Aorta (tissue), 5 donors: ENCODE measurements at regions not wholly inside any gene's neighbourhood (a gene's known extent, or its start where the extent isn't known, plus 50 kb on each side); places are given as distances from the start of the nearest gene placed in this dataset.

Experiments used
- ATAC-seq: fragments of 200-7000 bp; cut with Tn5 transposase; one replicate; pipeline ENCODE4 v1.9.1; 2022; ENCODE audit warnings: moderate library complexity; ENCODE audit not compliant: low FRiP score
- DNase-seq, 2 donors: peaks; one replicate each; pipeline ENCODE4 v3.0.0-alpha.2; 2020
- H3K27ac ChIP-seq, 2 donors: one replicate each; pipeline ENCODE4 v1.5.1; 2013; ENCODE audit warnings: low read length in 2 of 2, mild to moderate bottlenecking in 2 of 2, moderate library complexity in 2 of 2, control low read depth in 1 of 2, inconsistent platforms in 1 of 2, low read depth in 1 of 2
- H3K27me3 ChIP-seq, 2 donors: one replicate each; pipeline ENCODE4 v1.6.1; 2013; ENCODE audit warnings: control low read depth in 1 of 2, low read length in 1 of 2, mild to moderate bottlenecking in 1 of 2, moderate library complexity in 1 of 2; ENCODE audit not compliant: insufficient read depth in 2 of 2, control insufficient read depth in 1 of 2
- H3K36me3 ChIP-seq, 2 donors: one replicate each; pipeline ENCODE4 v1.6.1; 2013; ENCODE audit warnings: control low read depth in 1 of 2, low read length in 1 of 2, mild to moderate bottlenecking in 1 of 2; ENCODE audit not compliant: insufficient read depth in 2 of 2, control insufficient read depth in 1 of 2
- H3K4me1 ChIP-seq, 2 donors: one replicate each; pipeline ENCODE4 v1.6.1; 2013; ENCODE audit warnings: low read length in 2 of 2, control low read depth in 1 of 2, mild to moderate bottlenecking in 1 of 2, moderate library complexity in 1 of 2; ENCODE audit not compliant: insufficient read depth in 2 of 2, control insufficient read depth in 1 of 2
- H3K4me3 ChIP-seq, 2 donors: one replicate each; pipeline ENCODE4 v1.5.1; 2013; ENCODE audit warnings: low read length in 2 of 2, control low read depth in 1 of 2, mild to moderate bottlenecking in 1 of 2
- H3K9me3 ChIP-seq: one replicate; pipeline ENCODE4 v1.6.1; 2013; ENCODE audit warnings: mild to moderate bottlenecking, low read length; ENCODE audit not compliant: control insufficient read depth
- WGBS, 2 donors: extraction: QIAGEN DNeasy Blood & Tissue Kit; methylation state at CpG; one replicate each; pipeline ENCODE4 v1.1.7; 2013; 5-methylcytosine and 5-hydroxymethylcytosine counted together
- intact Hi-C, 2 donors: fragments of 100-400 bp; cut with DNase I; formaldehyde crosslinking; loops; one replicate each; pipeline versions ENCODE4 v1.14.2 to v1.15.0; 2022
- donor health status: healthy with polysubstance abuse.
- donor health status: Bipolar disorder and iron deficiency.
- donor health status: DM: no; HTN: no; CAD: no.
- donor health status: DM: no; HTN: no; CAD: no.
- donor health status: DM: yes; HTN: yes; CAD: no.

GRCh38 chr11:30147293-30147692, 83.5 kb upstream of the FSHB start:
- Histone ChIP-seq H3K4me3 (no peak overlapping the region), H3K9me3 (no peaks in the 10 kb centered on the region), H3K36me3 (no peaks in the 10 kb centered on the region), H3K27ac (no peak overlapping the region), H3K27me3 (no peaks in the 10 kb centered on the region), H3K4me1 (no peaks in the 10 kb centered on the region)
- 94 to 95% methylated on average over 5 of the region's 5 CpGs for WGBS, 2 donors
- intact Hi-C loops = no loop called here
- DNase-seq (no peak), ATAC-seq (no peak)

GRCh38 chr11:30149998-30150397, 80.8 kb upstream of the FSHB start:
- ATAC-seq (no peak), DNase-seq (no peak)
- Histone ChIP-seq H3K27ac (no peak overlapping the region), H3K27me3 (no peaks in the 10 kb centered on the region), H3K9me3 (no peaks in the 10 kb centered on the region), H3K4me3 (no peak overlapping the region), H3K4me1 (no peaks in the 10 kb centered on the region), H3K36me3 (no peaks in the 10 kb centered on the region)
- intact Hi-C loops = no loop called here
- WGBS, 2 donors = 96 to 99% methylated on average over 1 of the region's 1 CpG

GRCh38 chr11:30150425-30150824, 80.4 kb upstream of the FSHB start:
- ATAC-seq = no peak
- no peak overlapping the region for H3K4me3 ChIP-seq

DNA sequence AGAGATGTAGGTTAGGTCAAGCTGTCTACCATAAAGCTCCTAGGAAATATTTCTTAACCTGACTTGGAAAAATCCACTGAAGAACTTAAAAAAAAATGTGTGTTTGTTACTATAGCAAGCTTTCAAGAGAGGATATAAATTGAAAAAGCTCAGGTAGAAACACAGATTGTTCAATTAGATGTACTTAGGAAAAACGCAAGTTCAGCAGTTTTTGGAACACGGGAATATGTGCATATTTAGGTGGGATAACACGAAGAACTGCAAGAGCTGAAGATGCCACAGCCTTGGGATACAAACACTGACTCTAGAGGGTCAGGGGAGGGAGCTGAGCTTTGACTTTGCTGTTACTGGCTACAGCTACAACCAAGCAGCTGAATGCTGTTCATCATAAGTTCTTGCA, 77.8 kb upstream of the FSHB start:
- Histone ChIP-seq H3K27me3 (no peaks in the 10 kb centered on the region), H3K9me3 (no peaks in the 10 kb centered on the region), H3K4me3 (no peak overlapping the region), H3K27ac (no peak overlapping the region), H3K4me1 (no peaks in the 10 kb centered on the region), H3K36me3 (no peaks in the 10 kb centered on the region)
- no peak for DNase-seq
- WGBS, 2 donors = 83 to 88% methylated on average over 3 of the region's 3 CpGs
- ATAC-seq = no peak
- intact Hi-C loops = no loop called here

More at GRCh38 chr11:30150425-30150824, 80.4 kb upstream of the FSHB start:
- no peaks in the 10 kb centered on the region for H3K9me3 ChIP-seq
- intact Hi-C loops = no loop called here
- WGBS, 2 donors = 3 to 4% methylated on average over 3 of the region's 3 CpGs
- H3K27me3 ChIP-seq = no peaks in the 10 kb centered on the region
- no peak for DNase-seq
- H3K36me3 ChIP-seq = no peaks in the 10 kb centered on the region
- H3K4me1 ChIP-seq = no peaks in the 10 kb centered on the region
- H3K27ac ChIP-seq = no peak overlapping the region

- intact Hi-C loops = no loop called here
- no peaks in the 10 kb centered on the region for H3K9me3 ChIP-seq
- ATAC-seq = no peak
- 54 to 56% methylated on average over 2 of the region's 2 CpGs for WGBS, 2 donors
- no peaks in the 10 kb centered on the region for H3K36me3 ChIP-seq
- no peak overlapping the region for H3K4me3 ChIP-seq
- H3K27me3 ChIP-seq = no peaks in the 10 kb centered on the region
- H3K27ac ChIP-seq = no peak overlapping the region
- DNase-seq = no peak
- H3K4me1 ChIP-seq = no peaks in the 10 kb centered on the region
Observed at GRCh38 chr11:30155428-30155827, 75.4 kb upstream of the FSHB start.

DNA sequence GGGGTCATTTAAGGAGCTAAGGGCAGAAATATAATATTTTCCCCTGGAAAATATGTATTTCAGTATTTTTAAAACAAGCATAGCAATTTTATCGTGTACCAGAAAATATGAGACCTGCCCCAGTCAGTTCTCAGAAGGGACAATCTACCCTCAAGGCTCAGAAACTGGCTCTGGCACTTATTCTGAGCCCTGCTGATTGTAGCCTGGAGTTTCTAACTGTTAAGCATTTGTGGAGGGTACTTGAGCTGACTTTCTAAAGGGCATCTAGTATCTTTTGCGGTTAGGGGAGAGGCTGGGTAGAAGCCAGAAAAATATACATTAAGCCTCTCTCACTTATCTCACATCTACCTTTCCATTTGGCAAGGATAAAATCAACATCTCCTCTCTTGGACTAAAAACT, 71.3 kb upstream of the FSHB start:
- H3K27ac ChIP-seq = no peak overlapping the region
- DNase-seq (no peak), ATAC-seq (no peak)
- no peaks in the 10 kb centered on the region for H3K4me1 ChIP-seq
- intact Hi-C loops = no loop called here
- peaks cover 1% of the 10 kb centered on the region for H3K9me3 ChIP-seq
- no peak overlapping the region for H3K4me3 ChIP-seq
- 65 to 75% methylated on average over 2 of the region's 2 CpGs for WGBS, 2 donors
- H3K27me3 ChIP-seq = no peaks in the 10 kb centered on the region
- H3K36me3 ChIP-seq = no peaks in the 10 kb centered on the region

- 88 to 93% methylated on average over 3 of the region's 3 CpGs for WGBS, 2 donors
- no peaks in the 10 kb centered on the region for H3K4me1 ChIP-seq
- H3K27ac ChIP-seq = no peak overlapping the region
- peaks cover 1% of the 10 kb centered on the region for H3K9me3 ChIP-seq
- H3K4me3 ChIP-seq = no peak overlapping the region
- DNase-seq (no peak), ATAC-seq (no peak)
- no peaks in the 10 kb centered on the region for H3K36me3 ChIP-seq
- intact Hi-C loops = no loop called here
- no peaks in the 10 kb centered on the region for H3K27me3 ChIP-seq
Observed at GRCh38 chr11:30165652-30166051, 65.2 kb upstream of the FSHB start.

GRCh38 chr11:30171661-30172060, 59.2 kb upstream of the FSHB start:
- 88 to 92% methylated on average over 2 of the region's 2 CpGs for WGBS, 2 donors
- intact Hi-C loops = no loop called here
- DNase-seq = no peak

DNA sequence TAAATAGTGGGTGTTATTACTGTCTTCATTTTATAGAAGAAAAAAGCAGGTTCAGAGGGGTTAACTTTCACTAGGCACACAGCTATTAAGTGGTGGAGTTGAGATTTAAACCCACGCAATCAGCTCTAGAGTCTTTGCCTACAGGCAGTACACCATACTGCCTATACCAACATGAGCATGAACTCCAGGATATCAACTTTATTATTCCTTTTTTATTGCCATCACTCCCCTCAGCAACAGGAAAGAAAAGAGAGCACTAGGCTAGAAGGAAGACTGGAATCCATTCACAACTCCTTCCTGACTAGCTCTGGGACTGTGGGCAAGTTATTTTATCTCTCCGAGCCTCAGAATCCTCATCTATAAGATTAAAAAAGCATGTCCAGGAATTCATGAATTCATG, 58.7 kb upstream of the FSHB start:
- no peaks in the 10 kb centered on the region for H3K9me3 ChIP-seq
- 93% methylated on average over 2 of the region's 2 CpGs for WGBS, 2 donors
- no peak for DNase-seq
- no peak for ATAC-seq
- H3K4me1 ChIP-seq = no peaks in the 10 kb centered on the region
- no peaks in the 10 kb centered on the region for H3K36me3 ChIP-seq
- intact Hi-C loops = no loop called here
- H3K27ac ChIP-seq = no peak overlapping the region
- H3K4me3 ChIP-seq = no peak overlapping the region
- no peaks in the 10 kb centered on the region for H3K27me3 ChIP-seq

More at GRCh38 chr11:30171661-30172060, 59.2 kb upstream of the FSHB start:
- Histone ChIP-seq H3K4me3 (no peak overlapping the region), H3K36me3 (no peaks in the 10 kb centered on the region), H3K4me1 (no peaks in the 10 kb centered on the region), H3K27ac (no peak overlapping the region), H3K9me3 (no peaks in the 10 kb centered on the region), H3K27me3 (no peaks in the 10 kb centered on the region)
- no peak for ATAC-seq
